Stomach (tissue), 4 donors: ENCODE measurements at regions not wholly inside any gene's neighbourhood (a gene's known extent, or its start where the extent isn't known, plus 50 kb on each side); places are given as distances from the start of the nearest gene placed in this dataset.

ENCODE experiments used
- EP300 ChIP-seq: sonication (generic); formaldehyde crosslinking; IDR thresholded peaks from one replicate; pipeline ENCODE4 v1.6.1; 2017; ENCODE audit warnings: antibody characterized with exemption
- POLR2A ChIP-seq, 4 donors: fragments of 450-650 bp; IDR thresholded peaks; one replicate each; pipeline ENCODE4 v1.6.1; 2016; ENCODE audit warnings: antibody characterized with exemption in 4 of 4, control low read depth in 2 of 4, mild to moderate bottlenecking in 1 of 4, moderate library complexity in 1 of 4
- POLR2AphosphoS5 ChIP-seq, 3 donors: sonication (generic); formaldehyde crosslinking; IDR thresholded peaks; one replicate each; pipeline ENCODE4 v1.6.1; 2016; ENCODE audit warnings: antibody characterized with exemption in 3 of 3
- TF ChIP-seq, protein P1 (sequence below), 7 experiments: fragments of 450-650 bp in 4 of 7; fragments of 200-600 bp in 3 of 7; sonication (generic) in 3 of 7; IDR thresholded peaks; one replicate each; pipeline ENCODE4 v1.5.1; 2016 to 2019; ENCODE audit warnings: antibody characterized with exemption in 7 of 7, control low read depth in 2 of 7, mild to moderate bottlenecking in 1 of 7

DNA sequence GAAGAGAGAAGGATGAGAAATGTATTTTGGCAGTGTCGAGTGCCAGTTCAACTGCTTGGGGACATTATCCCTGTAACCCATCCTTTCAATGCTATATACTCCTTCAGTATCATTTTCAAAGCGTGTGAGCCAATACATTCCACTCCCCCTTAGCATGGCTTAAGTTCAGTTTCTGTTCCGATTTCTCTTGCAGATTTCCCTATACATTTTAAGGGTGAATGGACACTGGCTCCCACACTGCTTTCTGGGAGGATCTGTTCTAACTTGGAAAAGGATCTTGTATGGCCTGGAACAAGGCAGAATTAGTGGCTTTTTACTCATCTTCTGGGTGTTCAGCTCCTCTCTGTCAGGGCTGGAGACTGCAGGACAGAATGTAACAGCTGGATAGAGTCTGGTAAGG is 333.8 kb downstream of the HAPSTR1 start:
- TF ChIP-seq, protein P1, sequence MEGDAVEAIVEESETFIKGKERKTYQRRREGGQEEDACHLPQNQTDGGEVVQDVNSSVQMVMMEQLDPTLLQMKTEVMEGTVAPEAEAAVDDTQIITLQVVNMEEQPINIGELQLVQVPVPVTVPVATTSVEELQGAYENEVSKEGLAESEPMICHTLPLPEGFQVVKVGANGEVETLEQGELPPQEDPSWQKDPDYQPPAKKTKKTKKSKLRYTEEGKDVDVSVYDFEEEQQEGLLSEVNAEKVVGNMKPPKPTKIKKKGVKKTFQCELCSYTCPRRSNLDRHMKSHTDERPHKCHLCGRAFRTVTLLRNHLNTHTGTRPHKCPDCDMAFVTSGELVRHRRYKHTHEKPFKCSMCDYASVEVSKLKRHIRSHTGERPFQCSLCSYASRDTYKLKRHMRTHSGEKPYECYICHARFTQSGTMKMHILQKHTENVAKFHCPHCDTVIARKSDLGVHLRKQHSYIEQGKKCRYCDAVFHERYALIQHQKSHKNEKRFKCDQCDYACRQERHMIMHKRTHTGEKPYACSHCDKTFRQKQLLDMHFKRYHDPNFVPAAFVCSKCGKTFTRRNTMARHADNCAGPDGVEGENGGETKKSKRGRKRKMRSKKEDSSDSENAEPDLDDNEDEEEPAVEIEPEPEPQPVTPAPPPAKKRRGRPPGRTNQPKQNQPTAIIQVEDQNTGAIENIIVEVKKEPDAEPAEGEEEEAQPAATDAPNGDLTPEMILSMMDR (IDR thresholded peaks at IDR 0.05) = no peak
- TF ChIP-seq POLR2A (IDR thresholded peaks at IDR 0.05) (no peak), POLR2AphosphoS5 (IDR thresholded peaks at IDR 0.05) (no peak), EP300 (no peak)
